GM12878 (cell line): ENCODE measurements at regions not wholly inside any gene's neighbourhood (a gene's known extent, or its start where the extent isn't known, plus 50 kb on each side); places are given as distances from the start of the nearest gene placed in this dataset.

Experiments used
- CTCF ChIP-seq, 3 experiments: IDR thresholded peaks in 2 of 3; conservative IDR thresholded peaks in 1 of 3; 2 replicates each; pipeline ENCODE4 v1.5.1; 2011; ENCODE audit warnings: low read depth in 3 of 3, low read length in 3 of 3, mild to moderate bottlenecking in 3 of 3, control low read depth in 2 of 3, moderate library complexity in 2 of 3, inconsistent platforms in 1 of 3, mixed read lengths in 1 of 3; ENCODE audit not compliant: control insufficient read depth in 2 of 3, insufficient read depth in 1 of 3; ENCODE audit errors: extremely low read depth in 1 of 3
- ETV6 ChIP-seq, 2 experiments: fragments of 450-650 bp in 1 of 2; IDR thresholded peaks in 1 of 2; conservative IDR thresholded peaks in 1 of 2; 2 replicates each; pipeline ENCODE4 v1.6.1; 2014; ENCODE audit warnings: antibody characterized with exemption in 1 of 2, borderline replicate concordance in 1 of 2, low read depth in 1 of 2, mild to moderate bottlenecking in 1 of 2, moderate library complexity in 1 of 2
- FOXK2 ChIP-seq: fragments of 450-650 bp; IDR thresholded peaks from 2 replicates; pipeline ENCODE4 v1.6.1; 2017; ENCODE audit warnings: mild to moderate bottlenecking, moderate library complexity
- SMAD1 ChIP-seq: fragments of 450-650 bp; IDR thresholded peaks from 2 replicates; pipeline ENCODE4 v1.6.1; 2018; ENCODE audit warnings: mild to moderate bottlenecking, low read depth; ENCODE audit not compliant: partially characterized antibody

GRCh38 chr6:134374491-134375219 is 56.7 kb upstream of the SGK1 start:
- TF ChIP-seq FOXK2 (no peak), SMAD1 (no peak), ETV6 (conservative IDR thresholded peaks at IDR 0.05 in 1 of 2, IDR thresholded peaks at IDR 0.05 in 1 of 2; ENCODE audit: borderline replicate concordance in 1 of 2, low read depth in 1 of 2) (no peak), CTCF (IDR thresholded peaks at IDR 0.05 in 2 of 3, conservative IDR thresholded peaks at IDR 0.05 in 1 of 3; ENCODE audit: control insufficient read depth in 2 of 3, extremely low read depth in 1 of 3, insufficient read depth in 1 of 3, low read depth in 3 of 3, low read length in 3 of 3) (no peak)
